ENCODE measurements at regions not wholly inside any gene's neighbourhood (a gene's known extent, or its start where the extent isn't known, plus 50 kb on each side); places are given as distances from the start of the nearest gene placed in this dataset.

DNA sequence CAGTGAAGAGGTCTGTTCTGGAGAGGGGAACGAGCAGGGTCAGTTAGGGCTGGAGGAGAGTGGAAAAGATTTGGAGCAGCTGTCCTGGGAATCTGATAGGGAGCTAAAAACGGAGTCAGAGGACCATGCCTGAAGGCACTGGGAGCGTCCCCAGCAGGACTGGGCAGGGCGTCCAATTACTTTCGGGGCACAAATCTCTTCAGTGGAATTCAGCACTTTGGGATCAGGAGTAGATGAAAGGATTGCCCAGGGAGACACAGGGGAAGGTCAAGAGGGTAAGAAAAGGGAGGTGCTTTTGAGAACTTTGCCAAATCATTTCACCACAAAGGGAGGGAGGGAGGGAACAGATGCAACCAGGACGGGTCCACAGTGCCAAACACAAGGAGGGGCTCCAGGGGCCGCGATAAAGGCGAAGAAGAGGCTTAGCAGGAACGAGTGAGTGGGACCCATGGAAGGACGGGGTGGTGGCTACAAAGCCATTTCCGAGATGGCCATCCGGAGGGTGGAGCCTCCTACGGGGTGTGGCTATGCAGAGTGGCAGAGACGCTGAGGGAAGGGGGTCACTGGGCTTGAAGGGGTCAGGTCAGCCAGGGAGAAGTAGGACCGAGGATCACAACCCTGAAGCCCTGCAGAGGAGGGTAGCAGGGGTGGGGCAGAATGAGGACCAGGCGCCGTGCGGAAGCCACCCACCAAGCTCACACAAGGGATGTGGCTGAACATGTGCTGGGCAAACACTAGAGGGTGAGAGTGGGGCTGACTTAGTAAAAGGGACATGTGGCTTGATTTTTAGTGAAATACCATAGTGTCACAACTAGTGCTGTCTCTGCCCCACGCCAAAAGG is 180.0 kb upstream of the RREB1 start:
- Histone ChIP-seq H3K4me3 (replicated peaks in 1 of 3; ENCODE audit: insufficient read depth in 1 of 3, low read depth in 1 of 3, low read length in 3 of 3) (no peak overlapping the region), H3K79me2 (ENCODE audit: control insufficient read depth, insufficient read depth, low read length) (no peaks in the 10 kb centered on the region), H3K4me2 (ENCODE audit: insufficient read depth, low read length) (no peak overlapping the region), H3K4me1 (ENCODE audit: control insufficient read depth, extremely low read depth, insufficient read depth, low read length) (no peaks in the 10 kb centered on the region), H3K36me3 (ENCODE audit: control insufficient read depth in 2 of 2, extremely low read depth in 1 of 2, insufficient read depth in 2 of 2, low read length in 2 of 2) (no peaks in the 10 kb centered on the region), H3K9ac (replicated peaks; ENCODE audit: extremely low read depth, insufficient read depth, low read length) (no peak overlapping the region), H2AFZ (ENCODE audit: low read depth, low read length) (no peak overlapping the region), H4K20me1 (replicated peaks; ENCODE audit: control insufficient read depth, extremely low read depth, insufficient read depth, low read length) (no peaks in the 10 kb centered on the region), H3K27ac (ENCODE audit: insufficient read depth, low read depth, low read length) (no peak overlapping the region), H3K9me3 (replicated peaks; ENCODE audit: control insufficient read depth, insufficient read depth, low read length) (no peaks in the 10 kb centered on the region), H3K27me3 (ENCODE audit: control insufficient read depth in 2 of 2, insufficient read depth in 2 of 2, low read length in 2 of 2) (no peaks in the 10 kb centered on the region), H3K9me1 (replicated peaks; ENCODE audit: control insufficient read depth, extremely low read depth, insufficient read depth, low read length) (no peaks in the 10 kb centered on the region)
- dilution Hi-C loops (cut with MboI; ENCODE audit: extremely low pct_ligation_motif_present, low sequenced_read_pairs) (no loop called here), intact Hi-C loops (cut with micrococcal nuclease) (no loop called here)
- no peak for FAIRE-seq
- TF ChIP-seq MYC (IDR thresholded peaks at IDR 0.05; ENCODE audit: low read depth, low read length) (no peak), FOS (IDR thresholded peaks at IDR 0.05; ENCODE audit: borderline replicate concordance, insufficient read depth, low read length) (no peak), GATA2 (IDR thresholded peaks at IDR 0.05; ENCODE audit: insufficient read depth, insufficient read length, low read depth, low read length) (no peak), JUN (IDR thresholded peaks at IDR 0.05; ENCODE audit: borderline replicate concordance, insufficient read depth, insufficient read length, low read depth) (no peak), POLR2AphosphoS5 (IDR thresholded peaks at IDR 0.05; ENCODE audit: insufficient read depth, low read depth, low read length) (no peak), POLR2A (IDR thresholded peaks at IDR 0.05; ENCODE audit: low read depth, low read length) (no peak), EZH2 (IDR thresholded peaks at IDR 0.05; ENCODE audit: borderline replicate concordance, low read depth, low read length, severe bottlenecking) (no peak)
- TF ChIP-seq, protein P1, sequence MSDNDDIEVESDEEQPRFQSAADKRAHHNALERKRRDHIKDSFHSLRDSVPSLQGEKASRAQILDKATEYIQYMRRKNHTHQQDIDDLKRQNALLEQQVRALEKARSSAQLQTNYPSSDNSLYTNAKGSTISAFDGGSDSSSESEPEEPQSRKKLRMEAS (IDR thresholded peaks at IDR 0.05; ENCODE audit: insufficient read depth, insufficient read length), result no peak
- TF ChIP-seq, protein P2, sequence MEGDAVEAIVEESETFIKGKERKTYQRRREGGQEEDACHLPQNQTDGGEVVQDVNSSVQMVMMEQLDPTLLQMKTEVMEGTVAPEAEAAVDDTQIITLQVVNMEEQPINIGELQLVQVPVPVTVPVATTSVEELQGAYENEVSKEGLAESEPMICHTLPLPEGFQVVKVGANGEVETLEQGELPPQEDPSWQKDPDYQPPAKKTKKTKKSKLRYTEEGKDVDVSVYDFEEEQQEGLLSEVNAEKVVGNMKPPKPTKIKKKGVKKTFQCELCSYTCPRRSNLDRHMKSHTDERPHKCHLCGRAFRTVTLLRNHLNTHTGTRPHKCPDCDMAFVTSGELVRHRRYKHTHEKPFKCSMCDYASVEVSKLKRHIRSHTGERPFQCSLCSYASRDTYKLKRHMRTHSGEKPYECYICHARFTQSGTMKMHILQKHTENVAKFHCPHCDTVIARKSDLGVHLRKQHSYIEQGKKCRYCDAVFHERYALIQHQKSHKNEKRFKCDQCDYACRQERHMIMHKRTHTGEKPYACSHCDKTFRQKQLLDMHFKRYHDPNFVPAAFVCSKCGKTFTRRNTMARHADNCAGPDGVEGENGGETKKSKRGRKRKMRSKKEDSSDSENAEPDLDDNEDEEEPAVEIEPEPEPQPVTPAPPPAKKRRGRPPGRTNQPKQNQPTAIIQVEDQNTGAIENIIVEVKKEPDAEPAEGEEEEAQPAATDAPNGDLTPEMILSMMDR (IDR thresholded peaks at IDR 0.05; ENCODE audit: extremely low read depth in 1 of 2, insufficient read depth in 1 of 2, low read depth in 1 of 2, low read length in 2 of 2), result no peak
- CTCF ChIA-PET, result no interaction called here
- POLR2A ChIA-PET, result no interaction called here
- DNase-seq (ENCODE audit: low read depth, low spot score), result no peak
- no TSS peak for BruUV-seq (replicated peaks)
